OCI-LY1 (cell line): ENCODE measurements at regions not wholly inside any gene's neighbourhood (a gene's known extent, or its start where the extent isn't known, plus 50 kb on each side); places are given as distances from the start of the nearest gene placed in this dataset.

Experiments used
- H2AFZ ChIP-seq: fragments of 200-600 bp; sonication (generic), shearing (Covaris generic); 2 replicates; pipeline ENCODE4 v1.6.0; 2014; ENCODE audit warnings: antibody characterized with exemption, mild to moderate bottlenecking, low read length
- H3F3A ChIP-seq: fragments of 200-600 bp; sonication (generic), shearing (Covaris generic); 2 replicates; pipeline ENCODE4 v1.6.0; 2014; ENCODE audit warnings: mild to moderate bottlenecking, antibody characterized with exemption, low read length, moderate library complexity; ENCODE audit not compliant: insufficient read depth
- H3K27ac ChIP-seq: fragments of 200-600 bp; sonication (generic); 2 replicates; pipeline ENCODE4 v1.5.1; 2014; ENCODE audit warnings: low read length, mixed run types, mild to moderate bottlenecking, low read depth; ENCODE audit not compliant: poor library complexity, severe bottlenecking
- H3K27me3 ChIP-seq: fragments of 200-600 bp; sonication (generic); 2 replicates; pipeline ENCODE4 v1.6.0; 2014; ENCODE audit warnings: antibody characterized with exemption, mild to moderate bottlenecking, low read length, moderate library complexity; ENCODE audit not compliant: insufficient read depth
- H3K36me3 ChIP-seq: fragments of 200-600 bp; sonication (generic); 2 replicates; pipeline ENCODE4 v1.6.1; 2014; ENCODE audit warnings: mild to moderate bottlenecking, antibody characterized with exemption, low read length, moderate library complexity, mixed read lengths; ENCODE audit not compliant: insufficient read depth
- H3K4me1 ChIP-seq: fragments of 200-600 bp; sonication (generic); 2 replicates; pipeline ENCODE4 v1.5.1; 2014; ENCODE audit warnings: mild to moderate bottlenecking, low read length, moderate library complexity; ENCODE audit not compliant: insufficient read depth, severe bottlenecking
- H3K4me2 ChIP-seq: fragments of 200-600 bp; sonication (generic), shearing (Covaris generic); 2 replicates; pipeline ENCODE4 v1.6.1; 2014; ENCODE audit warnings: low read length
- H3K4me3 ChIP-seq: fragments of 200-600 bp; sonication (generic); 2 replicates; pipeline ENCODE4 v1.5.1; 2014; ENCODE audit warnings: low read length, low read depth, mild to moderate bottlenecking, mixed read lengths; ENCODE audit not compliant: poor library complexity, severe bottlenecking
- H3K79me2 ChIP-seq: fragments of 200-600 bp; shearing (Covaris generic); 2 replicates; pipeline ENCODE4 v1.6.1; 2016; ENCODE audit warnings: mixed run types, low read length, mixed read lengths; ENCODE audit not compliant: insufficient read depth
- H3K9ac ChIP-seq: fragments of 200-600 bp; sonication (generic), shearing (Covaris generic); 2 replicates; pipeline ENCODE4 v1.6.1; 2014; ENCODE audit warnings: mild to moderate bottlenecking, low read length, mixed read lengths
- H3K9me2 ChIP-seq: fragments of 200-600 bp; sonication (generic), shearing (Covaris generic); 2 replicates; pipeline ENCODE4 v1.6.1; 2014; ENCODE audit warnings: low read depth, mild to moderate bottlenecking, low read length, mixed read lengths
- H3K9me3 ChIP-seq: fragments of 200-600 bp; shearing (Covaris generic); 2 replicates; pipeline ENCODE4 v1.6.1; 2014; ENCODE audit warnings: low read length, mixed read lengths
- H4K20me1 ChIP-seq: fragments of 200-600 bp; sonication (generic), shearing (Covaris generic); 2 replicates; pipeline ENCODE4 v1.6.0; 2016; ENCODE audit warnings: mild to moderate bottlenecking, low read length; ENCODE audit not compliant: insufficient read depth
- EZH2 ChIP-seq: fragments of 200-600 bp; sonication (generic), shearing (Covaris generic); IDR thresholded peaks from 2 replicates; pipeline ENCODE4 v1.8.0; 2017; ENCODE audit warnings: borderline replicate concordance, mixed run types, mild to moderate bottlenecking, antibody characterized with exemption, low read length, moderate library complexity, mixed read lengths
- TF ChIP-seq, protein P1 (sequence below): fragments of 200-600 bp; sonication (generic), shearing (Covaris generic); IDR thresholded peaks from 2 replicates; pipeline ENCODE4 v1.5.1; 2017; ENCODE audit warnings: mild to moderate bottlenecking, antibody characterized with exemption, low read length, moderate library complexity, mixed read lengths

GRCh38 chr11:122048401-122048800 is 67.6 kb downstream of the BLID start:
- Histone ChIP-seq H3K4me1 (no peaks in the 10 kb centered on the region), H4K20me1 (no peaks in the 10 kb centered on the region), H3K27ac (no peak overlapping the region), H3K36me3 (no peaks in the 10 kb centered on the region), H3K9me3 (no peaks in the 10 kb centered on the region), H3K4me2 (no peak overlapping the region), H2AFZ (no peak overlapping the region), H3K27me3 (no peaks in the 10 kb centered on the region), H3K79me2 (no peaks in the 10 kb centered on the region), H3K9ac (no peak overlapping the region), H3F3A (no peaks in the 10 kb centered on the region), H3K9me2 (no peaks in the 10 kb centered on the region), H3K4me3 (no peak overlapping the region)
- no peak for TF ChIP-seq EZH2
- TF ChIP-seq, protein P1, sequence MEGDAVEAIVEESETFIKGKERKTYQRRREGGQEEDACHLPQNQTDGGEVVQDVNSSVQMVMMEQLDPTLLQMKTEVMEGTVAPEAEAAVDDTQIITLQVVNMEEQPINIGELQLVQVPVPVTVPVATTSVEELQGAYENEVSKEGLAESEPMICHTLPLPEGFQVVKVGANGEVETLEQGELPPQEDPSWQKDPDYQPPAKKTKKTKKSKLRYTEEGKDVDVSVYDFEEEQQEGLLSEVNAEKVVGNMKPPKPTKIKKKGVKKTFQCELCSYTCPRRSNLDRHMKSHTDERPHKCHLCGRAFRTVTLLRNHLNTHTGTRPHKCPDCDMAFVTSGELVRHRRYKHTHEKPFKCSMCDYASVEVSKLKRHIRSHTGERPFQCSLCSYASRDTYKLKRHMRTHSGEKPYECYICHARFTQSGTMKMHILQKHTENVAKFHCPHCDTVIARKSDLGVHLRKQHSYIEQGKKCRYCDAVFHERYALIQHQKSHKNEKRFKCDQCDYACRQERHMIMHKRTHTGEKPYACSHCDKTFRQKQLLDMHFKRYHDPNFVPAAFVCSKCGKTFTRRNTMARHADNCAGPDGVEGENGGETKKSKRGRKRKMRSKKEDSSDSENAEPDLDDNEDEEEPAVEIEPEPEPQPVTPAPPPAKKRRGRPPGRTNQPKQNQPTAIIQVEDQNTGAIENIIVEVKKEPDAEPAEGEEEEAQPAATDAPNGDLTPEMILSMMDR: no peak

DNA sequence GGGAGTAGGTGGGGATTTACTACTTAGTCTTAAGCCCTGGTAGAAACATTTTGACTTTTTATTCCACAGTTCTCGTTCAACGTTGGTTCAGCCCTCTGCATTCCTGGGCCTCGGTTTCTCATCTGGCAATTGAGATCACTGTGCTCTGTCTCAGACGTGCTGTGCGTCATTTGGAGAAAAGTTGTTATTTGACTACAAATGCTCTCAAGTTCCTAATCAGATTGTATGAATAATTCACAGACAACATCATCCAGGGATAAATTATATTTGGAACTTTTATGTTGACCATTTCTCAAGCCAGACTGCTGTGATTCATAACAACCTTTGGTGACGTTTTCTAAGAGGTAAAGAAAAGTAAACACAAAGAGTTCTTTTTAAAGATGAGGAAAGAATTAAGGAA is 69.2 kb downstream of the BLID start:
- H3K4me1 ChIP-seq: no peaks in the 10 kb centered on the region
- no peak overlapping the region for H2AFZ ChIP-seq
- H3K9me2 ChIP-seq: no peaks in the 10 kb centered on the region
- no peak overlapping the region for H3K4me2 ChIP-seq
- no peak overlapping the region for H3K4me3 ChIP-seq
- H3K79me2 ChIP-seq: no peaks in the 10 kb centered on the region
- no peaks in the 10 kb centered on the region for H3K27me3 ChIP-seq
- no peaks in the 10 kb centered on the region for H3F3A ChIP-seq
- no peak overlapping the region for H3K27ac ChIP-seq
- H3K36me3 ChIP-seq: no peaks in the 10 kb centered on the region
- no peaks in the 10 kb centered on the region for H4K20me1 ChIP-seq
- no peak overlapping the region for H3K9ac ChIP-seq
- no peak for TF ChIP-seq EZH2
- TF ChIP-seq, protein P1: no peak
- no peaks in the 10 kb centered on the region for H3K9me3 ChIP-seq

GRCh38 chr11:122046438-122046837 is 69.6 kb downstream of the BLID start:
- H3K36me3 ChIP-seq: no peaks in the 10 kb centered on the region
- H3F3A ChIP-seq: no peaks in the 10 kb centered on the region
- no peaks in the 10 kb centered on the region for H3K27me3 ChIP-seq
- no peak overlapping the region for H2AFZ ChIP-seq
- H3K4me3 ChIP-seq: no peak overlapping the region
- H4K20me1 ChIP-seq: no peaks in the 10 kb centered on the region
- no peak overlapping the region for H3K4me2 ChIP-seq
- H3K4me1 ChIP-seq: no peaks in the 10 kb centered on the region
- no peaks in the 10 kb centered on the region for H3K9me2 ChIP-seq
- no peak overlapping the region for H3K9ac ChIP-seq
- TF ChIP-seq, protein P1: no peak
- no peak for TF ChIP-seq EZH2
- no peaks in the 10 kb centered on the region for H3K79me2 ChIP-seq
- no peaks in the 10 kb centered on the region for H3K9me3 ChIP-seq
- no peak overlapping the region for H3K27ac ChIP-seq
